ENCODE measurements at regions not wholly inside any gene's neighbourhood (a gene's known extent, or its start where the extent isn't known, plus 50 kb on each side); places are given as distances from the start of the nearest gene placed in this dataset.
A peak's percentile ranks its signal among the peaks of the same experiment; 100 is the strongest.

DNA sequence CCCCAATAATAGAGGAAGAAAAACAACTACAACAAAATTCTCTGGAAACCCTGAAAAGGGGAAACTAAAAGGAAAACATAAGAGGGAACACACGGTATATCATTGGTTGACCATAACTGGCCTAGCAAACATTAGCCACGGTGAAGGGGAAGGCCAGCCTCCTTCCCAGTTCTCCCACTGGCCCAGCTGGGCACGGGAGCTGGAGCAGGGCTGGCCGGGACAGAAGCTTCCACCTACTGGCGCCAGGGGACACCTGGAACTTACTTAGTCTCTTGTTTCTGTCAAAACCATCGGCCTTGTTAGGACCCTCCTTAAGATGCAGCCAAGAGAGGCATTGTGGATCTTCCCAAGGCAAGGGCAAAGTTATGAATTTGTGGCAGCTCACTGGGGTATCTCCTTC, 56.1 kb upstream of the DLGAP1 start:
- no peaks in the 10 kb centered on the region for H3K9me3 ChIP-seq (ENCODE audit: severe bottlenecking)
- H3K27ac ChIP-seq (ENCODE audit: poor library complexity, severe bottlenecking): no peak overlapping the region
- no peaks in the 10 kb centered on the region for H3K36me3 ChIP-seq (ENCODE audit: low read depth)
- DNase-seq (ENCODE audit: low spot score): no peak
- no peaks in the 10 kb centered on the region for H3K27me3 ChIP-seq (ENCODE audit: insufficient read depth, poor library complexity, severe bottlenecking)
- no peak overlapping the region for H3K4me3 ChIP-seq (ENCODE audit: severe bottlenecking)
- ATAC-seq (ENCODE audit: low read depth): no peak
- no peaks in the 10 kb centered on the region for H3K4me1 ChIP-seq (ENCODE audit: insufficient read depth, poor library complexity, severe bottlenecking)
- TF ChIP-seq, protein P1, sequence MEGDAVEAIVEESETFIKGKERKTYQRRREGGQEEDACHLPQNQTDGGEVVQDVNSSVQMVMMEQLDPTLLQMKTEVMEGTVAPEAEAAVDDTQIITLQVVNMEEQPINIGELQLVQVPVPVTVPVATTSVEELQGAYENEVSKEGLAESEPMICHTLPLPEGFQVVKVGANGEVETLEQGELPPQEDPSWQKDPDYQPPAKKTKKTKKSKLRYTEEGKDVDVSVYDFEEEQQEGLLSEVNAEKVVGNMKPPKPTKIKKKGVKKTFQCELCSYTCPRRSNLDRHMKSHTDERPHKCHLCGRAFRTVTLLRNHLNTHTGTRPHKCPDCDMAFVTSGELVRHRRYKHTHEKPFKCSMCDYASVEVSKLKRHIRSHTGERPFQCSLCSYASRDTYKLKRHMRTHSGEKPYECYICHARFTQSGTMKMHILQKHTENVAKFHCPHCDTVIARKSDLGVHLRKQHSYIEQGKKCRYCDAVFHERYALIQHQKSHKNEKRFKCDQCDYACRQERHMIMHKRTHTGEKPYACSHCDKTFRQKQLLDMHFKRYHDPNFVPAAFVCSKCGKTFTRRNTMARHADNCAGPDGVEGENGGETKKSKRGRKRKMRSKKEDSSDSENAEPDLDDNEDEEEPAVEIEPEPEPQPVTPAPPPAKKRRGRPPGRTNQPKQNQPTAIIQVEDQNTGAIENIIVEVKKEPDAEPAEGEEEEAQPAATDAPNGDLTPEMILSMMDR (IDR thresholded peaks at IDR 0.05; ENCODE audit: poor library complexity, severe bottlenecking): no peak

DNA sequence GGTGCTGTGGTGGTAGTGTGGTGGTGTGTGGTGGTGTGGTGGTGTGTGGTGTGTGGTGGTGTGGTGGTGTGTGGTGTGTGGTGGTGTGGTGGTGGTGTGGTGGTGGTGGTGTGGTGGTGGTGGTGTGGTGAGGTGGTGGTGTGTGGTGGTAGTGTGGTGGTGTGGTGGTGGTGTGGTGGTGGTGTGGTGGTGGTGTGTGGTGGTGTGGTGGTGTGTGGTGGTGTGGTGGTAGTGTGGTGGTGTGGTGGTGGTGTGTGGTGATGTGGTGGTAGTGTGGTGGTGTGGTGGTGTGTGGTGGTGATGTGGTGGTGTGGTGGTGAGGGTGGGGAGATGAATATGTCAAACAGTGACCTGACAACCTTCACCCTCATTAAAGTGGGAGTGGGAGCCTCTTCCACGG, 55.6 kb upstream of the DLGAP1 start:
- Histone ChIP-seq H3K27me3 (ENCODE audit: insufficient read depth, poor library complexity, severe bottlenecking) (no peaks in the 10 kb centered on the region), H3K4me3 (ENCODE audit: severe bottlenecking) (no peak overlapping the region), H3K9me3 (ENCODE audit: severe bottlenecking) (no peaks in the 10 kb centered on the region), H3K36me3 (ENCODE audit: low read depth) (no peaks in the 10 kb centered on the region), H3K4me1 (ENCODE audit: insufficient read depth, poor library complexity, severe bottlenecking) (no peaks in the 10 kb centered on the region), H3K27ac (ENCODE audit: poor library complexity, severe bottlenecking) (no peak overlapping the region)
- TF ChIP-seq, protein P1 (IDR thresholded peaks at IDR 0.05; ENCODE audit: poor library complexity, severe bottlenecking): no peak
- peak; percentile 71 for DNase-seq (ENCODE audit: low spot score)
- no peak for ATAC-seq (ENCODE audit: low read depth)

DNA sequence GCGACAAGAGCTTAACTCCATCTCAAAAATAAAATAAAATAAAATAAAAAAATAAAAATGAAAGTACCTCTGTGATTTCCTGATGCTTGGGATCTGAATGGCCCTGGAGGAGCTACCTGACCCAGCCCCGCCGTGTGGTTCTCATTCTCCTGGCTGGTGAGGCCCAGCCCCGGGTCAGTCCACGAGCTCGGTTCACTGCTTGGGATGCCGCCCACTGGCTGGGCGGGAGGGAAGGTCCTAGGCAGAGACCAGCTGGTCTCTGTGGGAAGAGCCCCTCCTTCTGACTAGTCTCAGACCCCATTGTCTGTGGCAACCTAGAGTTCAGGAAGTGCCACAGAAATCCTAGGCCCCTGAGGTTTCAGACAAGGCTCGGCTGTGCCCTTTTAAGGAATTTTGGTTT, 55.1 kb upstream of the DLGAP1 start:
- Histone ChIP-seq H3K9me3 (ENCODE audit: severe bottlenecking) (no peaks in the 10 kb centered on the region), H3K36me3 (ENCODE audit: low read depth) (no peaks in the 10 kb centered on the region), H3K4me1 (ENCODE audit: insufficient read depth, poor library complexity, severe bottlenecking) (no peaks in the 10 kb centered on the region), H3K27me3 (ENCODE audit: insufficient read depth, poor library complexity, severe bottlenecking) (no peaks in the 10 kb centered on the region), H3K4me3 (ENCODE audit: severe bottlenecking) (no peak overlapping the region), H3K27ac (ENCODE audit: poor library complexity, severe bottlenecking) (no peak overlapping the region)
- ATAC-seq (ENCODE audit: low read depth) (no peak), DNase-seq (ENCODE audit: low spot score) (no peak)
- TF ChIP-seq, protein P1 (IDR thresholded peaks at IDR 0.05; ENCODE audit: poor library complexity, severe bottlenecking): no peak

Data from RWPE2 (cell line).